ENCODE measurements at regions not wholly inside any gene's neighbourhood (a gene's known extent, or its start where the extent isn't known, plus 50 kb on each side); places are given as distances from the start of the nearest gene placed in this dataset.

- H3K4me1 Mint-ChIP-seq, result peaks cover under 1% of the 10 kb centered on the region
- no peaks in the 10 kb centered on the region for H3K36me3 Mint-ChIP-seq (ENCODE audit: low read depth)
- no peaks in the 10 kb centered on the region for H3K27me3 Mint-ChIP-seq (ENCODE audit: low read depth)
- no peak for TF ChIP-seq CTCF (IDR thresholded peaks at IDR 0.05; ENCODE audit: unreplicated experiment in 3 of 3)
- H3K9me3 Mint-ChIP-seq, result no peaks in the 10 kb centered on the region
- no peak overlapping the region for H3K4me3 Mint-ChIP-seq
- H3K27ac Mint-ChIP-seq, result no peak overlapping the region
These were observed 173.6 kb downstream of the NUFIP1 start for GRCh38 chr13:44815623-44816022.

DNA sequence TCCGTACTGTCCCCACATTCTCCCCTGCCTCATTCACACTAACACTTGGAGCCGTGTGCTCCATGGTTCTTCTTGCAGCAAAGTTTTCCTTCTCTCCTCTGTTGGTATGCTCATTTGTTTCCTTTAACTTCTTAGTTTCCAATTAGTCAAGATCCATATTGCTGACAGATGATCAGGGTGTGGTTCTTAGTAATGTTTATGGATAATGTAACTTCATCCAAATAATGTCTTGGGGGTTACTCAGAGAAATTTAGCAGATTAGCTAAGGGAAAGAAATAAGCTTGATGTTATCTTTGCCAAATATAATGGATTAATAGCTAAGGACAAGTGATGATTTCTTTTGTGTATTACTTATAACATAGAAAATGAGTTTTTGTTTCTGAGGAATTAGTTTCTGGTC, 174.4 kb downstream of the NUFIP1 start:
- peaks cover 8% of the 10 kb centered on the region for H3K4me1 Mint-ChIP-seq
- H3K27me3 Mint-ChIP-seq (ENCODE audit: low read depth), result no peaks in the 10 kb centered on the region
- TF ChIP-seq CTCF (IDR thresholded peaks at IDR 0.05; ENCODE audit: unreplicated experiment in 3 of 3), result no peak
- H3K36me3 Mint-ChIP-seq (ENCODE audit: low read depth), result no peaks in the 10 kb centered on the region
- no peak overlapping the region for H3K4me3 Mint-ChIP-seq
- H3K9me3 Mint-ChIP-seq, result no peaks in the 10 kb centered on the region
- H3K27ac Mint-ChIP-seq, result no peak overlapping the region

GRCh38 chr13:44814161-44814560, 175.1 kb downstream of the NUFIP1 start:
- H3K27ac Mint-ChIP-seq, result no peak overlapping the region

DNA sequence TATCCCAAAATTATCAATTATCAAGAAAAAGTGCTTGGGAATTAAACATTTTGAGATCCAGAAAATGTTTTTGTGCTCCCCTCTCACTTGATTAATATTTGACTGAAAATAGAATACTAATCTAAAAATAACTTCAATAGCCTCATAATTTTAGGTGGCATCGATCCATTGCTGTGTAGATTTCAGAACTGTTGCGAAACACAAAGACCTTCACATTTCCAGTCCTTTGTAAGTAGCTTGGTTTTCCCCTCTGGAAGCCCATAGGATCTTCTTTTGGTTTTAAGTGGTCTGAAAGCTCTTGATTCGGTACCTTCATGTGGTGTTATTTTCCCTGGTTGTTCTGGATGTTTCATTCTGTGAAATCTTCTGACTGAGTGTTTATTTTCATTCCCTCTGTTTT, 176.5 kb downstream of the NUFIP1 start:
- no peaks in the 10 kb centered on the region for H3K27me3 Mint-ChIP-seq (ENCODE audit: low read depth)
- H3K4me1 Mint-ChIP-seq, result peaks cover 8% of the 10 kb centered on the region
- H3K36me3 Mint-ChIP-seq (ENCODE audit: low read depth), result no peaks in the 10 kb centered on the region
- H3K27ac Mint-ChIP-seq, result no peak overlapping the region
- no peak for TF ChIP-seq CTCF (IDR thresholded peaks at IDR 0.05; ENCODE audit: unreplicated experiment in 3 of 3)
- no peaks in the 10 kb centered on the region for H3K9me3 Mint-ChIP-seq
- no peak overlapping the region for H3K4me3 Mint-ChIP-seq

More at GRCh38 chr13:44814161-44814560, 175.1 kb downstream of the NUFIP1 start:
- H3K9me3 Mint-ChIP-seq, result no peaks in the 10 kb centered on the region
- H3K36me3 Mint-ChIP-seq (ENCODE audit: low read depth), result no peaks in the 10 kb centered on the region
- no peaks in the 10 kb centered on the region for H3K27me3 Mint-ChIP-seq (ENCODE audit: low read depth)
- H3K4me3 Mint-ChIP-seq, result no peak overlapping the region
- H3K4me1 Mint-ChIP-seq, result peaks cover 8% of the 10 kb centered on the region
- TF ChIP-seq CTCF (IDR thresholded peaks at IDR 0.05; ENCODE audit: unreplicated experiment in 3 of 3), result no peak

- Mint-ChIP-seq H3K27ac (no peak overlapping the region), H3K36me3 (ENCODE audit: low read depth) (no peaks in the 10 kb centered on the region), H3K27me3 (ENCODE audit: low read depth) (peaks cover 1% of the 10 kb centered on the region)
These were observed 179.0 kb downstream of the NUFIP1 start for GRCh38 chr13:44810061-44810840.

More at GRCh38 chr13:44810061-44810840, 179.0 kb downstream of the NUFIP1 start:
- no peaks in the 10 kb centered on the region for H3K9me3 Mint-ChIP-seq
- no peak overlapping the region for H3K4me3 Mint-ChIP-seq
- no peak for TF ChIP-seq CTCF (IDR thresholded peaks at IDR 0.05; ENCODE audit: unreplicated experiment in 3 of 3)
- peaks cover 8% of the 10 kb centered on the region for H3K4me1 Mint-ChIP-seq
